ENCODE measurements at regions not wholly inside any gene's neighbourhood (a gene's known extent, or its start where the extent isn't known, plus 50 kb on each side); places are given as distances from the start of the nearest gene placed in this dataset.
"Not testable (repeated sequence)": the region's sequence is repeated elsewhere in the genome, so short reads cannot be mapped to it uniquely, and the experiment has no call there.

DNA sequence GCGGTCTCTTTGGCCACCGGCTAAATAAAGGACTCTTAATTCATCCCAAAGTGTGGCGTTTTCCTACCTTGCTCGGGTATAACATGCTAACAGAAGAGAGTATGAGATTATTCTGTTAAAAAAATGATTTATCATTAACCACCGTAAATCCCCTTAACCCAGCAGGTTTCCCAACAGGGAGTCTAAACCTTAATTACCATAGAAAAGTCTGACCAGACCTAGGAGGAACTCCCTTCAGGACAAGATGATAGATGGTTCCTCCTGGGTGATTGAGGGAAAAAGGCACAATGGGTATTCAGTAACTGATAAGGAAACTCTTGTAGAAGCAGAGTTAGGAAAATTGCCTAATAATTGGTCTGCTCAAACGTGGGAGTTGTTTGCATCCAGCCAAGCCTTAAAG is 193.7 kb downstream of the ZNF737 start:
- no peak overlapping the region for H3K4me3 ChIP-seq (ENCODE audit: low read depth, low read length)
- TF ChIP-seq CTCF (IDR thresholded peaks at IDR 0.05; ENCODE audit: control insufficient read depth, extremely low read depth, insufficient read depth), result no peak
- DNase-seq (ENCODE audit: low read depth), result no peak

- DNase-seq (ENCODE audit: low read depth); H3K4me3 ChIP-seq (ENCODE audit: low read depth, low read length): not testable (repeated sequence)
Measured at GRCh38 chr19:20371304-20371703, 194.3 kb downstream of the ZNF737 start.

- no peak for TF ChIP-seq CTCF (IDR thresholded peaks at IDR 0.05; ENCODE audit: control insufficient read depth, extremely low read depth, insufficient read depth)
- H3K4me3 ChIP-seq (ENCODE audit: low read depth, low read length), result no peak overlapping the region
- DNase-seq (ENCODE audit: low read depth), result no peak
Measured at GRCh38 chr19:20367811-20368294, 197.7 kb downstream of the ZNF737 start.

DNA sequence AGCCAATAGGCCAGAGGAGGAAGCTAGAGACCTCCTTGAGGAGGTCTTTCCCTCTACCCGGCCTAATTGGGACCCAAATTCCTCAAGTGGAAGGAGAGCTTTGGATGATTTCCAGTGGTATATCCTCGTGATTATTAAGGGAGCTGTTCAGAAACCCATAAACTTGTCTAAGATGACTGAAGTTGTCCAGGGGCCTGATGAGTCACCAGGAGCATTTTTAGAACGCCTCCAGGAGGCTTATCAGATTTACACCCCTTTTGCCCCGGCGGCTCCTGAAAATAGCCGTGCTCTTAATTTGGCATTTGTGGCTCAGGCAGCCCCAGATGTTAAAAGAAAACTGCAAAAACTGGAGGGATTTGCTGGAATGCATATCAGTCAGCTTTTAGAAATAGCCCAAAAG is 198.1 kb downstream of the ZNF486 start:
- TF ChIP-seq CTCF (IDR thresholded peaks at IDR 0.05; ENCODE audit: control insufficient read depth, extremely low read depth, insufficient read depth), result no peak
- DNase-seq (ENCODE audit: low read depth), result no peak
- H3K4me3 ChIP-seq (ENCODE audit: low read depth, low read length), result no peak overlapping the region

- DNase-seq (ENCODE audit: low read depth), result no peak
- no peak overlapping the region for H3K4me3 ChIP-seq (ENCODE audit: low read depth, low read length)
- no peak for TF ChIP-seq CTCF (IDR thresholded peaks at IDR 0.05; ENCODE audit: control insufficient read depth, extremely low read depth, insufficient read depth)
Measured at GRCh38 chr19:20359933-20360720, 193.1 kb downstream of the ZNF486 start.

- DNase-seq (ENCODE audit: low read depth); H3K4me3 ChIP-seq (ENCODE audit: low read depth, low read length): not testable (repeated sequence)
Measured at GRCh38 chr19:20358841-20359465, 191.9 kb downstream of the ZNF486 start.

- peak; percentile 15 for DNase-seq (ENCODE audit: low read depth)
- H3K4me3 ChIP-seq (ENCODE audit: low read depth, low read length), result no peak overlapping the region
- no peak for TF ChIP-seq CTCF (IDR thresholded peaks at IDR 0.05; ENCODE audit: control insufficient read depth, extremely low read depth, insufficient read depth)
Measured at GRCh38 chr19:20357921-20358320, 190.9 kb downstream of the ZNF486 start.

DNA sequence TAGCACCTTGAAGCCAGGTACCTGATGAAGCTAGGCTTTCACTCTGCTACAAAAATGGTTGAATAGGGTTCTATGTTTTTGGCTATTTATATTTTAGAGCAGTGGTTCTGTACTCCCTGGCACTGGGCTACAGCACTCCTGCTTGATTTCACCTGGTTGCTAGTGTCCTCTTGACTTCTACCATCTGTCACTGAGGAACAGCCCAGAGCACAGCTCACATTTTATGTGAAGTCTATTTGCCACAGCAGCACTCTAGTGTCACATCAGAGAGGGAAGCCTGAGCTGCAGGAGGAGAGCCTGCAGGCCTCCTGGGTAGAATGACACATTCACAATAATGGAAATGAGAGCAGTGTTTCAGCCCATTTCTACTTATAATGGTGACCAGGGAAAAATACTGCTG is 184.2 kb downstream of the ZNF486 start:
- no peak for TF ChIP-seq CTCF (IDR thresholded peaks at IDR 0.05; ENCODE audit: control insufficient read depth, extremely low read depth, insufficient read depth)
- no peak for DNase-seq (ENCODE audit: low read depth)
- no peak overlapping the region for H3K4me3 ChIP-seq (ENCODE audit: low read depth, low read length)
